DOHH2 (cell line): ENCODE measurements at regions not wholly inside any gene's neighbourhood (a gene's known extent, or its start where the extent isn't known, plus 50 kb on each side); places are given as distances from the start of the nearest gene placed in this dataset.

Experiments used
- H3F3A ChIP-seq: fragments of 200-600 bp; sonication (generic), shearing (Covaris generic); 2 replicates; pipeline ENCODE4 v1.6.0; 2016; ENCODE audit warnings: antibody characterized with exemption, mild to moderate bottlenecking; ENCODE audit not compliant: control insufficient read depth, insufficient read depth
- H3K27ac ChIP-seq: fragments of 200-600 bp; sonication (generic); 2 replicates; pipeline ENCODE4 v1.5.1; 2014; ENCODE audit warnings: low read depth, mild to moderate bottlenecking, low read length, moderate library complexity
- H3K27me3 ChIP-seq: fragments of 200-600 bp; sonication (generic); 2 replicates; pipeline ENCODE4 v1.6.1; 2014; ENCODE audit warnings: mild to moderate bottlenecking, low read length, mixed read lengths; ENCODE audit not compliant: control insufficient read depth
- H3K36me3 ChIP-seq: fragments of 200-600 bp; sonication (generic); 2 replicates; pipeline ENCODE4 v1.6.1; 2014; ENCODE audit warnings: mild to moderate bottlenecking, low read length, moderate library complexity, mixed read lengths; ENCODE audit not compliant: control insufficient read depth
- H3K4me1 ChIP-seq: fragments of 200-600 bp; sonication (generic); 2 replicates; pipeline ENCODE4 v1.6.1; 2014; ENCODE audit warnings: mild to moderate bottlenecking, low read length, mixed read lengths; ENCODE audit not compliant: control insufficient read depth
- H3K4me2 ChIP-seq: fragments of 200-600 bp; sonication (generic); 2 replicates; pipeline ENCODE4 v1.6.0; 2014; ENCODE audit warnings: mild to moderate bottlenecking, low read length, moderate library complexity
- H3K4me3 ChIP-seq: fragments of 200-600 bp; sonication (generic); 2 replicates; pipeline ENCODE4 v1.5.1; 2014; ENCODE audit warnings: mild to moderate bottlenecking, low read length, mixed read lengths
- H3K79me2 ChIP-seq: fragments of 200-600 bp; sonication (generic); 2 replicates; pipeline ENCODE4 v1.6.1; 2014; ENCODE audit warnings: mild to moderate bottlenecking, low read length, mixed read lengths; ENCODE audit not compliant: control insufficient read depth
- H3K9me2 ChIP-seq: fragments of 200-600 bp; sonication (generic); replicated peaks from 2 replicates; pipeline ENCODE4 v1.6.1; 2014; ENCODE audit warnings: mild to moderate bottlenecking, low read length, mixed read lengths; ENCODE audit not compliant: control insufficient read depth
- H3K9me3 ChIP-seq: fragments of 200-600 bp; sonication (generic); 2 replicates; pipeline ENCODE4 v1.6.1; 2014; ENCODE audit warnings: antibody characterized with exemption, low read length, mixed read lengths; ENCODE audit not compliant: control insufficient read depth, insufficient read depth
- H4K20me1 ChIP-seq: fragments of 200-600 bp; sonication (generic); 2 replicates; pipeline ENCODE4 v1.6.0; 2014; ENCODE audit warnings: low read depth, mild to moderate bottlenecking, antibody characterized with exemption, low read length, moderate library complexity; ENCODE audit not compliant: control insufficient read depth, insufficient read depth
- CTCF ChIP-seq: fragments of 200-600 bp; sonication (generic); IDR thresholded peaks from one replicate; pipeline ENCODE4 v1.5.1; 2014; ENCODE audit warnings: antibody characterized with exemption, mild to moderate bottlenecking, low read depth, low read length; ENCODE audit not compliant: poor library complexity, severe bottlenecking
- EZH2phosphoT487 ChIP-seq: fragments of 200-600 bp; sonication (generic); IDR thresholded peaks from 2 replicates; pipeline ENCODE4 v1.6.1; 2017; ENCODE audit warnings: borderline replicate concordance, mild to moderate bottlenecking, antibody characterized with exemption, low read length, moderate library complexity, mixed read lengths

GRCh38 chr4:24731448-24731847 is 63.9 kb upstream of the SOD3 start:
- Histone ChIP-seq H3K9me3 (no peaks in the 10 kb centered on the region), H3K36me3 (no peaks in the 10 kb centered on the region), H3K27ac (no peak overlapping the region), H3K79me2 (no peaks in the 10 kb centered on the region), H3F3A (no peaks in the 10 kb centered on the region), H3K4me1 (no peaks in the 10 kb centered on the region), H3K4me2 (no peak overlapping the region), H3K4me3 (no peak overlapping the region), H3K27me3 (no peaks in the 10 kb centered on the region), H4K20me1 (no peaks in the 10 kb centered on the region), H3K9me2 (no peaks in the 10 kb centered on the region)
- no peak for TF ChIP-seq CTCF
- no peak for TF ChIP-seq EZH2phosphoT487

GRCh38 chr4:24734511-24734910 is 60.9 kb upstream of the SOD3 start:
- H4K20me1 ChIP-seq = no peaks in the 10 kb centered on the region
- TF ChIP-seq CTCF (no peak), EZH2phosphoT487 (no peak)
- H3F3A ChIP-seq = no peaks in the 10 kb centered on the region
- H3K9me3 ChIP-seq = peaks cover 9% of the 10 kb centered on the region; the same call in 1 of the 2 replicates
- no peaks in the 10 kb centered on the region for H3K79me2 ChIP-seq
- no peaks in the 10 kb centered on the region for H3K27me3 ChIP-seq
- H3K27ac ChIP-seq = no peak overlapping the region
- no peak overlapping the region for H3K4me3 ChIP-seq
- no peaks in the 10 kb centered on the region for H3K36me3 ChIP-seq
- H3K4me2 ChIP-seq = no peak overlapping the region
- no peaks in the 10 kb centered on the region for H3K4me1 ChIP-seq
- no peaks in the 10 kb centered on the region for H3K9me2 ChIP-seq

- TF ChIP-seq CTCF = no peak
- no peak for TF ChIP-seq EZH2phosphoT487
- Histone ChIP-seq H3K4me2 (no peak overlapping the region), H3K9me3 (peaks cover 9% of the 10 kb centered on the region; the same call in 1 of the 2 replicates), H3K27ac (no peak overlapping the region), H3K27me3 (no peaks in the 10 kb centered on the region), H4K20me1 (no peaks in the 10 kb centered on the region), H3K4me3 (no peak overlapping the region), H3K79me2 (no peaks in the 10 kb centered on the region), H3K4me1 (no peaks in the 10 kb centered on the region), H3F3A (no peaks in the 10 kb centered on the region), H3K9me2 (no peaks in the 10 kb centered on the region), H3K36me3 (no peaks in the 10 kb centered on the region)
Measured at GRCh38 chr4:24736066-24736465, 59.3 kb upstream of the SOD3 start.

GRCh38 chr4:24741910-24742309 is 53.5 kb upstream of the SOD3 start:
- H4K20me1 ChIP-seq = no peaks in the 10 kb centered on the region
- H3K4me3 ChIP-seq = no peak overlapping the region
- no peaks in the 10 kb centered on the region for H3K36me3 ChIP-seq
- no peak for TF ChIP-seq CTCF
- TF ChIP-seq EZH2phosphoT487 = no peak
- H3K4me2 ChIP-seq = no peak overlapping the region
- no peaks in the 10 kb centered on the region for H3F3A ChIP-seq
- H3K4me1 ChIP-seq = no peaks in the 10 kb centered on the region
- H3K79me2 ChIP-seq = no peaks in the 10 kb centered on the region
- H3K9me3 ChIP-seq = peaks cover 9% of the 10 kb centered on the region; the same call in 1 of the 2 replicates
- H3K27ac ChIP-seq = no peak overlapping the region
- no peaks in the 10 kb centered on the region for H3K9me2 ChIP-seq
- H3K27me3 ChIP-seq = no peaks in the 10 kb centered on the region
